ENCODE measurements at regions not wholly inside any gene's neighbourhood (a gene's known extent, or its start where the extent isn't known, plus 50 kb on each side); places are given as distances from the start of the nearest gene placed in this dataset.

DNA sequence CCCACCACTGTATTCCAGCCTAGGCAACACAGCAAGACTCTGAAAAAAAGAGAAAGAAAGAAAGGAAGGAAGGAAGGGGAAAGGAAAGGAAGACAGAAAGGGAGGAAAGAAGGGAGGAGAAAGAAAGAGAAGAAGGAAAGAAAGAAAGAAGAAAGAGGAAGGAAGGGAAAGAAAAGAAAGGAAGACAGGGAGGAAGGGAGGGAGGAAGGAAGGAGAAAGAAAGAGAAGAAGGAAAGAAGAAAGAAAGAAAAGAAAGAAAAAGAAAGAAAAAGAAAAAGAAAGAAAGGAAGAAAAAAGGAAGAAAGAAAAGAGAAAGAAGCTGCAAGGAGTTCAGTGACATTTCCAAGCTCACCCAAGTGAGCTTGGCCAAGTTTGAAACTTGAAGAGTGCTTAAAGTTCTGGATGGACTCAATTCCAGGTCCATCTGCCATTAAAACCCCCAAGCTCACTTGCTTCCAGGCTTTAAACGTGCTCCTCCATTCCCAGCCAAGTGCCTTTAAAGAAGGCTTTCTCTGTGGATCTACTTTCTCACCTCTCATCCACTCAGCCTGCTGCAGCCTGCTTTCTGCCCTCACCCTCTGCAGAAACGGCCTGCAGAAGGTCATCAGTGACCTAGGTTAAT, 101.5 kb downstream of the VCPKMT start:
- DNase-seq (ENCODE audit: low spot score): no peak
- H3K36me3 ChIP-seq (ENCODE audit: control insufficient read depth in 4 of 4, insufficient read depth in 3 of 4, low read depth in 1 of 4, low read length in 3 of 4): no peaks in the 10 kb centered on the region
- H3K27me3 ChIP-seq (ENCODE audit: control insufficient read depth in 4 of 4, insufficient read depth in 4 of 4, low read length in 3 of 4): no peaks in the 10 kb centered on the region
- peaks cover 9 to 26% (median 17%) of the 10 kb centered on the region in 4 donors for H3K4me1 ChIP-seq (ENCODE audit: control insufficient read depth in 4 of 4, insufficient read depth in 4 of 4, low read length in 3 of 4)
- no peak overlapping the region for H3K4me3 ChIP-seq (ENCODE audit: low read depth in 1 of 3, low read length in 3 of 3)
- TF ChIP-seq, protein P1, sequence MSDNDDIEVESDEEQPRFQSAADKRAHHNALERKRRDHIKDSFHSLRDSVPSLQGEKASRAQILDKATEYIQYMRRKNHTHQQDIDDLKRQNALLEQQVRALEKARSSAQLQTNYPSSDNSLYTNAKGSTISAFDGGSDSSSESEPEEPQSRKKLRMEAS (IDR thresholded peaks at IDR 0.05): no peak
- TF ChIP-seq, protein P2, sequence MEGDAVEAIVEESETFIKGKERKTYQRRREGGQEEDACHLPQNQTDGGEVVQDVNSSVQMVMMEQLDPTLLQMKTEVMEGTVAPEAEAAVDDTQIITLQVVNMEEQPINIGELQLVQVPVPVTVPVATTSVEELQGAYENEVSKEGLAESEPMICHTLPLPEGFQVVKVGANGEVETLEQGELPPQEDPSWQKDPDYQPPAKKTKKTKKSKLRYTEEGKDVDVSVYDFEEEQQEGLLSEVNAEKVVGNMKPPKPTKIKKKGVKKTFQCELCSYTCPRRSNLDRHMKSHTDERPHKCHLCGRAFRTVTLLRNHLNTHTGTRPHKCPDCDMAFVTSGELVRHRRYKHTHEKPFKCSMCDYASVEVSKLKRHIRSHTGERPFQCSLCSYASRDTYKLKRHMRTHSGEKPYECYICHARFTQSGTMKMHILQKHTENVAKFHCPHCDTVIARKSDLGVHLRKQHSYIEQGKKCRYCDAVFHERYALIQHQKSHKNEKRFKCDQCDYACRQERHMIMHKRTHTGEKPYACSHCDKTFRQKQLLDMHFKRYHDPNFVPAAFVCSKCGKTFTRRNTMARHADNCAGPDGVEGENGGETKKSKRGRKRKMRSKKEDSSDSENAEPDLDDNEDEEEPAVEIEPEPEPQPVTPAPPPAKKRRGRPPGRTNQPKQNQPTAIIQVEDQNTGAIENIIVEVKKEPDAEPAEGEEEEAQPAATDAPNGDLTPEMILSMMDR (IDR thresholded peaks at IDR 0.05; ENCODE audit: low read depth, low read length, missing input control): no peak
- TF ChIP-seq SP1 (IDR thresholded peaks at IDR 0.05) (no peak), GABPA (IDR thresholded peaks at IDR 0.05 in 1 of 2, conservative IDR thresholded peaks at IDR 0.05 in 1 of 2) (no peak), NR2F2 (IDR thresholded peaks at IDR 0.05) (no peak), EGR1 (IDR thresholded peaks at IDR 0.05; ENCODE audit: low read depth in 2 of 2) (no peak), HNF4G (IDR thresholded peaks at IDR 0.05) (no peak), RAD21 (IDR thresholded peaks at IDR 0.05) (no peak), FOXA2 (IDR thresholded peaks at IDR 0.05) (no peak), JUND (IDR thresholded peaks at IDR 0.05) (no peak), YY1 (IDR thresholded peaks at IDR 0.05) (no peak), FOXA1 (IDR thresholded peaks at IDR 0.05) (no peak)
- TF ChIP-seq, protein P3, sequence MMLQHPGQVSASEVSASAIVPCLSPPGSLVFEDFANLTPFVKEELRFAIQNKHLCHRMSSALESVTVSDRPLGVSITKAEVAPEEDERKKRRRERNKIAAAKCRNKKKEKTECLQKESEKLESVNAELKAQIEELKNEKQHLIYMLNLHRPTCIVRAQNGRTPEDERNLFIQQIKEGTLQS (IDR thresholded peaks at IDR 0.05): no peak
- TF ChIP-seq, protein P4, sequence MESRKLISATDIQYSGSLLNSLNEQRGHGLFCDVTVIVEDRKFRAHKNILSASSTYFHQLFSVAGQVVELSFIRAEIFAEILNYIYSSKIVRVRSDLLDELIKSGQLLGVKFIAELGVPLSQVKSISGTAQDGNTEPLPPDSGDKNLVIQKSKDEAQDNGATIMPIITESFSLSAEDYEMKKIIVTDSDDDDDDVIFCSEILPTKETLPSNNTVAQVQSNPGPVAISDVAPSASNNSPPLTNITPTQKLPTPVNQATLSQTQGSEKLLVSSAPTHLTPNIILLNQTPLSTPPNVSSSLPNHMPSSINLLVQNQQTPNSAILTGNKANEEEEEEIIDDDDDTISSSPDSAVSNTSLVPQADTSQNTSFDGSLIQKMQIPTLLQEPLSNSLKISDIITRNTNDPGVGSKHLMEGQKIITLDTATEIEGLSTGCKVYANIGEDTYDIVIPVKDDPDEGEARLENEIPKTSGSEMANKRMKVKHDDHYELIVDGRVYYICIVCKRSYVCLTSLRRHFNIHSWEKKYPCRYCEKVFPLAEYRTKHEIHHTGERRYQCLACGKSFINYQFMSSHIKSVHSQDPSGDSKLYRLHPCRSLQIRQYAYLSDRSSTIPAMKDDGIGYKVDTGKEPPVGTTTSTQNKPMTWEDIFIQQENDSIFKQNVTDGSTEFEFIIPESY (IDR thresholded peaks at IDR 0.05): no peak
- H3K9ac ChIP-seq (ENCODE audit: low read depth in 1 of 2, low read length in 2 of 2): no peak overlapping the region
- H3K27ac ChIP-seq (ENCODE audit: low read depth in 1 of 2, low read length in 2 of 2): no peak overlapping the region
- no peaks in the 10 kb centered on the region for H3K9me3 ChIP-seq (ENCODE audit: control insufficient read depth in 4 of 4, low read length in 3 of 4)
- 73% methylated on average over 2 of the region's 2 CpGs for WGBS

DNA sequence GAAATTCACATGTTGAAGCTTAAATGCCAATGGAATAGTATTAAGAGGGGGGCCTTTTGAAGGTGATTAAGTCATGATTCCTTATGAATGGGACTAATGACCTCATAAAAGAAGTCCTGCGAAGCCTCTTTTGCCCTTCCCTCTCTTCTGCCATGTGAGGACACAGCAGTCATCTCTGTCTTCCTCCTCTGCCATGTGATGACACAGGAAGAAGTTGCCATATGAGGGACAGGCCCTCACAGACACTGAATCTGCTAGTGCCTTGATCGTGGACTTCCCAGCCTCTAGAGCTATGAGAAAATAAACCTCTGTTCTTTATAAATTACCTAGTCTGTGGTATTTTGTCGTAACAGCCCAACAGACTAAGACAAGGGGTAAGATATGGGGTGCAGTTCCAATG, 100.7 kb downstream of the VCPKMT start:
- 94% methylated on average over 3 of the region's 3 CpGs for WGBS
- no peak for DNase-seq (ENCODE audit: low spot score)

More for the DNA sequence above, 100.7 kb downstream of the VCPKMT start:
- Histone ChIP-seq H3K27ac (ENCODE audit: low read depth in 1 of 2, low read length in 2 of 2) (no peak overlapping the region), H3K9me3 (ENCODE audit: control insufficient read depth in 4 of 4, low read length in 3 of 4) (peaks cover 0 to 1% (median 0%) of the 10 kb centered on the region in 4 donors), H3K4me1 (ENCODE audit: control insufficient read depth in 4 of 4, insufficient read depth in 4 of 4, low read length in 3 of 4) (peaks cover 9 to 26% (median 17%) of the 10 kb centered on the region in 4 donors), H3K36me3 (ENCODE audit: control insufficient read depth in 4 of 4, insufficient read depth in 3 of 4, low read depth in 1 of 4, low read length in 3 of 4) (no peaks in the 10 kb centered on the region), H3K9ac (ENCODE audit: low read depth in 1 of 2, low read length in 2 of 2) (no peak overlapping the region), H3K4me3 (ENCODE audit: low read depth in 1 of 3, low read length in 3 of 3) (no peak overlapping the region), H3K27me3 (ENCODE audit: control insufficient read depth in 4 of 4, insufficient read depth in 4 of 4, low read length in 3 of 4) (no peaks in the 10 kb centered on the region)
- TF ChIP-seq, protein P1 (IDR thresholded peaks at IDR 0.05): no peak
- no peak for TF ChIP-seq HNF4A (conservative IDR thresholded peaks at IDR 0.05)
- TF ChIP-seq YY1 (IDR thresholded peaks at IDR 0.05): no peak
- TF ChIP-seq, protein P5, sequence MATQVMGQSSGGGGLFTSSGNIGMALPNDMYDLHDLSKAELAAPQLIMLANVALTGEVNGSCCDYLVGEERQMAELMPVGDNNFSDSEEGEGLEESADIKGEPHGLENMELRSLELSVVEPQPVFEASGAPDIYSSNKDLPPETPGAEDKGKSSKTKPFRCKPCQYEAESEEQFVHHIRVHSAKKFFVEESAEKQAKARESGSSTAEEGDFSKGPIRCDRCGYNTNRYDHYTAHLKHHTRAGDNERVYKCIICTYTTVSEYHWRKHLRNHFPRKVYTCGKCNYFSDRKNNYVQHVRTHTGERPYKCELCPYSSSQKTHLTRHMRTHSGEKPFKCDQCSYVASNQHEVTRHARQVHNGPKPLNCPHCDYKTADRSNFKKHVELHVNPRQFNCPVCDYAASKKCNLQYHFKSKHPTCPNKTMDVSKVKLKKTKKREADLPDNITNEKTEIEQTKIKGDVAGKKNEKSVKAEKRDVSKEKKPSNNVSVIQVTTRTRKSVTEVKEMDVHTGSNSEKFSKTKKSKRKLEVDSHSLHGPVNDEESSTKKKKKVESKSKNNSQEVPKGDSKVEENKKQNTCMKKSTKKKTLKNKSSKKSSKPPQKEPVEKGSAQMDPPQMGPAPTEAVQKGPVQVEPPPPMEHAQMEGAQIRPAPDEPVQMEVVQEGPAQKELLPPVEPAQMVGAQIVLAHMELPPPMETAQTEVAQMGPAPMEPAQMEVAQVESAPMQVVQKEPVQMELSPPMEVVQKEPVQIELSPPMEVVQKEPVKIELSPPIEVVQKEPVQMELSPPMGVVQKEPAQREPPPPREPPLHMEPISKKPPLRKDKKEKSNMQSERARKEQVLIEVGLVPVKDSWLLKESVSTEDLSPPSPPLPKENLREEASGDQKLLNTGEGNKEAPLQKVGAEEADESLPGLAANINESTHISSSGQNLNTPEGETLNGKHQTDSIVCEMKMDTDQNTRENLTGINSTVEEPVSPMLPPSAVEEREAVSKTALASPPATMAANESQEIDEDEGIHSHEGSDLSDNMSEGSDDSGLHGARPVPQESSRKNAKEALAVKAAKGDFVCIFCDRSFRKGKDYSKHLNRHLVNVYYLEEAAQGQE (IDR thresholded peaks at IDR 0.05): no peak
- TF ChIP-seq HNF4G (IDR thresholded peaks at IDR 0.05): no peak
- no peak for TF ChIP-seq TAF1 (conservative IDR thresholded peaks at IDR 0.05)
- no peak for TF ChIP-seq SP1 (IDR thresholded peaks at IDR 0.05)
- no peak for TF ChIP-seq FOXA1 (IDR thresholded peaks at IDR 0.05)
- no peak for TF ChIP-seq RXRA (IDR thresholded peaks at IDR 0.05)
- TF ChIP-seq NR2F2 (IDR thresholded peaks at IDR 0.05): no peak
- no peak for TF ChIP-seq EGR1 (IDR thresholded peaks at IDR 0.05; ENCODE audit: low read depth in 2 of 2)
- no peak for TF ChIP-seq GABPA (IDR thresholded peaks at IDR 0.05 in 1 of 2, conservative IDR thresholded peaks at IDR 0.05 in 1 of 2)
